HG03175 (cell line): ENCODE measurements at regions not wholly inside any gene's neighbourhood (a gene's known extent, or its start where the extent isn't known, plus 50 kb on each side); places are given as distances from the start of the nearest gene placed in this dataset.
"Not testable (repeated sequence)": the region's sequence is repeated elsewhere in the genome, so short reads cannot be mapped to it uniquely, and the experiment has no call there.

Experiments used
- ATAC-seq: cut with Tn5 transposase; IDR thresholded peaks from one replicate; pipeline ENCODE4 v1.9.1; 2021; ENCODE audit warnings: mild to moderate bottlenecking, moderate library complexity; ENCODE audit not compliant: unreplicated experiment

DNA sequence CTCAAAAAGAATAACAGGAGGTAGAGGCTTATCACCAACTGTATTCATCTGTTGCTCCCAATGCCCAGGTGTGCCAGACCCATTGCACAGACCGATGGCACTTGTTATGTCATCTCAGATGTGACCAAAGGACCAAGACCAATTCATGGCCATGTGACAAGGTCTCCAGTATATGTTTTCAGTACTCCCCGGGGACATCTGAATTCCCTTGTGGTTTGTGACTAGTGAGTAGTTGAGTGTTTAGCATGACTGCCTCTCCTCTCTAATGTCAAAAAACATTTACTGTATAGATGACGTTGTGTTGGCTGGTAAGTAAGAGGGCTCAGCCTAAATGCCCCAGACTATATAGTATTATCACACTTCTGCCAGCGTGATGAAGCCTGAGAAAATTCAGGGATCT lies 202.1 kb upstream of the SMIM30 start:
- no peak for ATAC-seq

DNA sequence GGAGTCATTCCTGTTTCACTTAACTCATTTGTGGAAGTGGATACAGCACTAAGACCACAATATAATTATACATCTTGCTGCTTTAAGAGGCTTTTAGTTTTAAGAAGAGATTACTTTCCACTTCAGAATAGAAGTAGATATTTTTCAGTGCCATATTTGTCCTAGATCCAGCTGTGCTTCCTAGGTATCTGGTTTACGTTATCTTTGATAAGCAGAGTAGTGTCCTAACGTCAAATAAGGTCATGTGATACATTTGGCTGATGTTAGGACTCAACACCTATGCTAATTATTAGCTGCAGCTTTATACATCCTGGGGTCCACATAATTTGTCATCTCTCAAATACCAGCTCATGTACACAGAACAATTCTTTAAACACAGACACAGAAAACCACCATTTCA lies 196.2 kb upstream of the SMIM30 start:
- no peak for ATAC-seq

GRCh38 chr7:113308399-113308798 lies 190.0 kb upstream of the SMIM30 start:
- ATAC-seq, result no peak

DNA sequence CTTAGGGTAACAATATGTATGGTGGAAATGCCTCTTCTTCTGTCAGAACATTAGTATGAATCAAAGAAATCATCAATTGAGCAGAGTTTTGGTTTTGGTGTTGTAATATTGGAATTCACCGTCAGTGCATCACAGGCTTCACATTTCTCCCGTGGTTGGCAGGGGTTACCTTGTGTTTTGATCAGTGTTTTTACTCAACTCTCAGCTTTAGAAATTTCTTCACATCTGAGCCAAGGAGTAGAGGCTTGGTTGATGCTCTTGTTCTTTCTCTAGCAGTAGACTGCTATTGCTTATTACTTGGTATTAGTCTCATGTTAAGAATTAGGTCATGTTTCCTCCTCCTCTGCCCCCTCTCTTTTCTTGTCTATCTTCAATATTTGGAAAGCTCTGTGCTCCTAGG lies 188.8 kb upstream of the SMIM30 start:
- ATAC-seq, result no peak

DNA sequence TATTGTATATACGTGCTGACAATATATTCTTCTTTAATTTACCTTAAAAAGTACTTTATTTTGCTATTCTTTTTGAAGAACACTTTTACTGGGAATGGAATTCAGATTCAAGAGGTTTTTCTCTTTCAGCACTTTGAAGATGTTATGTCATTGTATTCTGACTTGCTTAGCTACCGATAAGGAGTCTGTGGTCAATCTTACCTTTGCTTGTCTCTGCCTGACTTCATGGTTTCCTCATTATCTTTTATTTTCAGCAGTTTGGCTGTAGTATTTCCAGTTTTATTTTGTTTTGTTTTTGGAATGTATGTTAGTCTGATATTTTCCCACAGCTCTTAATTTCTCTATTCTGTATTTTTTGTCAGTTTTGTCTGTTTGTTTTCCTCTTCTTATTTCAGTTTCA lies 187.9 kb upstream of the SMIM30 start:
- ATAC-seq, result no peak

GRCh38 chr7:113304104-113304503 lies 185.8 kb upstream of the SMIM30 start:
- no peak for ATAC-seq

DNA sequence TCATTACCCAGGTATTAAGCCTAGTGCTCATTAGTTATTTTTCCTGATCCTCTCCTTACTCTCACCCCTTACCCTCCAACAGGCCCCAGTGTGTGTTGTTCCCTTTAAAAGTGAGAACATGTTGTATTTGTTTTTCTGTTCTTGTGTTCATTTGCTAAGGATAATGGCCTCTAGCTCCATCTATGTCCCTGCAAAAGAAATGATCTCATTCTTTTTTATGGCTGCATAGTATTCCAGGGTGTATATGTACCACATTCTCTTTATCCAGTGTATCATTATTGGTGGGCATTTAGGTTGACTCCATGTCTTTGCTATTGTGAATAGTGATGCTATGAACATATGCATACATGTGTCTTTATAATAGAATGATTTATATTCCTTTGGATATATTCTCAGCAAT lies 185.0 kb upstream of the SMIM30 start:
- not testable (repeated sequence) for ATAC-seq

DNA sequence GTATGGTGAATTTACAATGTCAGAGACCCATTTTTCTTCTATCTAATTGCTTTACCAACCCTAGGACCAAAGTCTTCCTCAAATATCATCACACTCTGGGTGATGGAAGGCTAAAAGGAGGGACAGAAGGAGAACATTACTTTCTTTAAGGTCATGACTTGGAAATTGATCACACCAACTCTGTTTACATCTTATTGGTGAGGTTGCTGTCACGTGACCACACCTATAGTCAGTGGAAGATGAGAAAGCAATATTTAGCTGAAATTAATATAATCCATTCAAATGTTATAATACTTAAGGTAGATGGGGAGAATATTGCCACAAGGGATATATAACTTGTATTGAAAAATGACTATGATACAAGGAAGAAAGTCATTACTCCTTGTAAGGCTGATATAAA lies 183.6 kb upstream of the SMIM30 start:
- no peak for ATAC-seq

GRCh38 chr7:113301141-113301540 lies 182.8 kb upstream of the SMIM30 start:
- ATAC-seq, result no peak

- ATAC-seq, result no peak
These were observed 181.4 kb upstream of the SMIM30 start for GRCh38 chr7:113299748-113300147.

DNA sequence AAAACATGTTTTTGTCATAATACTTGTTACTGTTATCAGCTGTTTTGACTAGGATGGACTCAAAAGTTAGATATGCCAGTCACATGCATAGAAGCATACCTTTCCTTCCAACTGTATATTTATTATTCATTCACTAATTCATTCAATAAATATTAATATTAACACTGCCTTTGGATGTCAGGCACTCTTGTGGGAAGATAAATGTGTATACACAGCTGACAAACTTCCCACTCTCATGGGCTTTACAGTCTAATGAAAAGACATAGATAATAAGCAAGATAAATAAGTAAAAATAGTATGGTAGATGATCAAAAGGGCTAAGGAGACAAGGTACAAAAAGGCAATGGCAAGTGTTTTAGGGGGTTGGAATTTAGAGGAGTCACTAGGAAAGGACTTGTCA lies 180.1 kb upstream of the SMIM30 start:
- ATAC-seq, result no peak

DNA sequence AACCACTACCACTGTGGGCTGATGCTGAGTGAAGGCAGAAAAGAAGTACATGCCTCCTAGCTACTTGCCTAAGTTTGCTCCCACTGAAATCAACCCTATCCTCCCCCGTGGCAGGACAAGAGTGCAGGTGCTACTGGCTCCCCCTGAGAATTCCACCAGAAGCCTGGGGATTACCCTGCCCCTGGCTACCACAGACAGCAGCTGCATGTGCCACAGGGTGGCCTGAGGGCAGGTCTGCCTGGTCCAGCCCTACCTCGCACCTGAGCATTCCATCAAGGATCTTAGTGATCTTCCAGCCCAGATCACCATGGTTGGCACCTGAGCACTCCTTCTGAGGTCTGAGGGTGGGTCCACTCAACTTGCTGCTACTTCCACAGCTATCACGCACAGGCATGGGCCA lies 176.4 kb upstream of the SMIM30 start:
- ATAC-seq, result no peak

GRCh38 chr7:113292105-113292504 lies 173.8 kb upstream of the SMIM30 start:
- ATAC-seq, result no peak

DNA sequence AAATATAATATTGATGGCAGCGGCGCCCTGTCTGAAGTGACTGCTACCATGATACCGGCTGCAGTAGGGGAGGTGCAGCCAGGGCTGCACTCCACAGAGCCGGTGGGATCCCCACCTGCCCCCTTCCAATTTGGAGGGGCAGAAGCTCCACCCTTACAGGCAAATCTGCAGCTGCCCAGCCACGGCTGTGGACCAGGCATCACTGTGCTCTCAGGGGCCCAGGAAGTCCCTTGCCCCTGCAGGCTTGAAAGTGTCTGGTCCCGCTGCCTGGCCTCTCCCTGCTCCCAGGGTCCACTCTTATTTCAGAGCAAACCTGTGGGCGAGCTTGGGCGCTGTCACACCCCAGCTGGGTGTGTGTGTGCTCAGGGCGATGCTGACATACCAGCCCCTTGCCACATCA lies 172.7 kb upstream of the SMIM30 start:
- ATAC-seq, result no peak

DNA sequence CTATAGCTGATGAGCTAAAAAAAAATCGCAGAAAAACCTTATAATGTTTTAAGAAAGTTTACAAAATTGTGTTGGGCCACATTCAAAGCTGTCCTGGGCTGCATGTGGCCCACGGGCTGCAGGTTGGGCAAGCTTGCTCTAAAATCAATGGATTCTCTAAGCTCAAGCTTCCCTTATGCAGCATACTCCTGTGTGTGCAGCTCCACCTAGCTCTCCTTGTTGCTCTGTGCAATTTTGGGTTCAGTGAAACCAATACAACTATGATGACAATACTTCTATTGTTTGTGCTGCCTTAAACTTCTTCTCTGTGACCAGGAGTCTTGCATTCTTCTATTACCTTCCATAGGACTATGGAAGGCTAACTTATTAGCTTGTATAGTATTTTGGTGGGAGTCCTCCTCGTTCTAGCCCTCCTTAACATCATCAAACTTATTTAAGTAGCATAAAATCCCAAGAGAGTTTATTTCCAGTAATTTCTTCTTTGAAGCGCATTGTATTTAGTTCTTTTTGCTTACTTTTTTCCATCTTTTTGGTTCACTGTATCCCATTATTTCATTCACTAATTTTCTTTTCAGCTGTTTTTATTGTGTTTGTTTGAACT lies 170.9 kb upstream of the SMIM30 start:
- peak; percentile 48 for ATAC-seq

DNA sequence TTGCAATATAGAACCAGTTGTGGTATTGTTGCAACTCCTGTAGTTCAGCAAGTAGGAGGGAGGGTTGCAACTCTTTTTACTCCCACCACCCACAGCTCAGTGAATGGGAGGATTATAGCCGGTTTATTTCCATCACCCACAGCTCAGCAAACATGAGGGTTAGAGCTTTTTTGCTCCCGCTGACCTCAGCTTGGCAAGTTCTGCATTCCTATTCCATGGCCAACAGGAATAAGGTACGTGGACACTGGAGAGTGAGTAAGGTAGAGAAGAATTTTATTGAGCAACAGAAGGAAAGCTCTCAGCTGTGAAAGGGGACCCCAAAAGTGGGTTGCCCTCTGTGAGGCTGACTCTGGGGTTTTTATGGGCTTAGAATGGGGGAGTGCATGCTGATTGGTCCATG lies 167.1 kb upstream of the SMIM30 start:
- ATAC-seq, result no peak

DNA sequence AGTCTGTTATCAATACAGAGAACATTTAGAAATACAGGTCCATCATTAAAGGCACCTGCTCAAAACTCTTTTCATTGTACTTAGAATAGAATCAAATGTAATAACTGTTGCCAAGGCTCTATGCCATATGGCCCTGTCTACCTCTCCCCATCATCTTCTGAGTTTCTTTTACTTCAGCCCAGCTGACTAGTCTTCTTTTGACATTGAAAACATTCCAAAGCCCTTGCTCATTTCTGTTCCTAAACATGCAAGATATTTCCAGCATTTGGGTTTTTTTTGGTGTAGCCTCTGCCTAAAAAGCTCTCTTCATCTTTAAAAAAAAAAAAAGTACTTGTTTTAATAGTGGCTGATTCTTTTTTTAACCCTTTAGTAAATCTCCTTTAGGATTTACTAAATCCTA lies 165.5 kb upstream of the SMIM30 start:
- no peak for ATAC-seq

DNA sequence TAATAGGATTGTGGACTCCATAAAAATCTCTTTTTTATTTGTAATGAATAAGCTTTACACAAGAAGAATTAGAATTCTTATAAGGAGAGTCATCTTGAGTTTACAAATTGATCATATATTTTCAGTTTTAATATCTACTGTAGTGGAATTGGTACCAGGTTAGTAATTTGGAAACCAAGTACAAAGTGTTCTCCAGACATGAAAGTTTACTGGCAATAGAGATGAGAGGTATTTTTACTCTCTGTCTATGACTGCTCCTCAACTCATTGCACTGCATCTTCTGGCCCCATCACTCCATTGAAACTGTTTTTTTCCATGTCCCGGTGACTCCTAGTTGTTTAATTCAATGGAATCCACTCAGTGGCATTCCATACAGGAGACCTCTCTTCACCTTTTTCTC lies 164.5 kb upstream of the SMIM30 start:
- no peak for ATAC-seq

- ATAC-seq, result no peak
These were observed 162.9 kb upstream of the SMIM30 start for GRCh38 chr7:113281223-113281622.

DNA sequence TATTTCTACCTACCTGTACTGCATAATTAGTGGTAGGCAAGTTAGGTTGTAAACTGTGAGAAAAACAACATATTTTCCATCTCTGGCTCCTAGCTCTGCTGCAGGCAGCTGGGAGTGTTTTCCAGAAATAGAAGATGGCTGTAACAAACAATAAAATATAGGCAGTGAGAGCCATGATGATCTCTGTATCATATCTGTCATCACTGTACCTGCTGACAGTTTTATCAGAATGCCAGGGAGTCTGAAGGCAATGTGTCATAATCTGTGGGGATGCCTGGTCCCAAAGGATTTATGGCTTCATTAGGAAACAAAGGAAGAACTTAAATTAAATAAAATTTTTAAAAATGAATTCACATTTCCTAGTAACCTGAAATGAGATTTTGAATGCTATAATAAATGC lies 160.9 kb upstream of the SMIM30 start:
- ATAC-seq, result no peak

DNA sequence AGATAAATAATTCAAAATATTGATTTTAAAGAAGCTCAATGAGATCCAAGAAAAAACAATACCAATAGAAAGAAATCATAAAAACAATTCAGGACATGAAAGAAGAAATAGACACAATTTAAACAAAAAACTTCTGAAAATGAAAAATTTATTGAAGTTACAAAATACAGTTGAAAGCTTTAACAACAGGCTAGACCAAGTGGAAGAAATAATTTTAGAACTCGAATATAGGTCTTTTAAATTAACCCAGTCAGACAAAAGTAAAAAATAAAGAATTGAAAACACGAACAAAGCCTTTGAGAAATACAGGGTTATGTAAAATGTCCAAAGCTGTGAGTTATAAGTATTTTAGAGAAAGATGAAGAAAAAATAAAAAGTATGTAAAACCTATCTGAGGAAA lies 152.4 kb upstream of the SMIM30 start:
- ATAC-seq, result no peak

- ATAC-seq, result not testable (repeated sequence)
These were observed 151.2 kb upstream of the SMIM30 start for GRCh38 chr7:113269592-113269991.

DNA sequence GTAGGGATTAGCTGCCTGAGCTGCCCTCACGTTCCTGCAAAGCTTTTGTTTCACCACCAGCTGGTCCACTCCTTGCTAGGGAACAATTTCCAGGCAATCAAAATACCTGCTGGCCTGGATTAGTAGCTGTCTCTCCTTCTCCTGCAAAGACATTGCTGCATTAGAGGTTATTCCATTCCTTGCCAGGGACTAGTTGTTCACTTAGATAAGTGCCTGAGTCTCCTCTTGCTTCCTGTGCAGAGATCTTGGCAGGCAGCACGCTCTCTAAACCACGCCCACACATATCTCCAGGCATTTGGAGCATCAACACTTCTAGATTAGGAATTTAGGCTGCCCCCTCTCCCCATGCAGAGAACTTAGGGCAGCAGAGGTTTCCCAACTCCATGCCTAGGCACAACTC lies 150.4 kb upstream of the SMIM30 start:
- no peak for ATAC-seq

DNA sequence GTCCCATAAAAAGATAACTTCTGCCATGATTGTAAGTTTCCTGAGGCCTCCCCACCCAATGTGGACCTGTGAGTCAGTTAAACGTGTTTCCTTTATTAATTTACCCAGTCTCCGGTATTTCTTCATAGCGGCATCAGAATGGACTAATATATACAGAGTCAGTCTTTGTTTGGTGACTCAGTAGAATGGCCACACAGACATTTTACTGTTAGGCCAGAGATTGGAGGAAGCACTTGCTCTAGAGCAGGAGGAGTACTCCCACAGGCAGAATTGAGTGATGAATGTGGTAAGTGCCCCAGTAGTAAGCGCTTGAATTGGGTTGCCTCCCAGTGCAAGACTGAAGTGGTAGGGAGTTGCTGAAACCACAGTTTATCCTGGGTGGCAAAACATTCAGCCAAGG lies 149.5 kb upstream of the SMIM30 start:
- ATAC-seq, result no peak
